ENCODE measurements at regions not wholly inside any gene's neighbourhood (a gene's known extent, or its start where the extent isn't known, plus 50 kb on each side); places are given as distances from the start of the nearest gene placed in this dataset.

DNA sequence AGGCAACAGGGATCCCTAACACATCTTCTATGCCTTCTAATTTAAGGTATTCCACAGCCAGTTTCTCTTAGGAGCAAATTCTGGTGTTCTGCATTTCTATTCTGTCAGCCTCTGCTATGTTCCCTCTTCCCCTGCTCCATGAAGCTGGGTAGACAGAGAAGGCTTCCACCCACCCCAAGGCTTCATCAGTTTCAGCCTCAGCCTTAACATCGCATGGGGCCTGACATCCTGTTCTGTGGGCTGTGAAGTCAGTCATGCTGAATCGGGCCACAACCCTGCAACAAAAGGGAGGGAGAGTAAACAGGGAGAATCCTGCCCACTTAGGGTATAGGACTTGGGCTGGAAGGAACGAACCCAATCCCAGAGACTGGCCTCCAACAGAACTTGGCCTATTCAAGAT lies 70.6 kb upstream of the PPM1B start:
- Histone ChIP-seq H2BK20ac (ENCODE audit: low read length) (no peak overlapping the region), H2AK5ac (ENCODE audit: low read depth, low read length) (no peak overlapping the region), H3K9ac (replicated peaks in 1 of 4; ENCODE audit: extremely low read depth in 1 of 4, low read depth in 3 of 4, low read length in 3 of 4) (no peak overlapping the region), H3K9me3 (ENCODE audit: insufficient read depth in 2 of 2, low read depth in 1 of 2, low read length in 1 of 2) (peaks cover 4% of the 10 kb centered on the region in 2 experiments; a peak in 2 of 4 replicates), H4K20me1 (replicated peaks in 1 of 2; ENCODE audit: control insufficient read depth in 1 of 2, insufficient read depth in 2 of 2, low read length in 2 of 2) (no peaks in the 10 kb centered on the region), H3K79me1 (ENCODE audit: low read depth, low read length) (no peaks in the 10 kb centered on the region), H3K79me2 (ENCODE audit: control insufficient read depth in 1 of 2, insufficient read depth in 2 of 2, low read length in 2 of 2) (no peaks in the 10 kb centered on the region), H3K23me2 (ENCODE audit: low read depth, low read length) (no peaks in the 10 kb centered on the region), H4K8ac (ENCODE audit: extremely low read depth, insufficient read depth, low read length) (no peak overlapping the region), H3K4me2 (ENCODE audit: insufficient read depth in 1 of 2, low read depth in 2 of 2, low read length in 2 of 2) (no peak overlapping the region), H3K36me3 (ENCODE audit: control insufficient read depth in 2 of 4, insufficient read depth in 4 of 4, low read length in 3 of 4) (no peaks in the 10 kb centered on the region), H3K18ac (ENCODE audit: extremely low read depth, low read length) (no peak overlapping the region), H2AFZ (ENCODE audit: low read length) (no peak overlapping the region), H3K27me3 (replicated peaks in 1 of 4; ENCODE audit: control insufficient read depth in 3 of 4, extremely low read depth in 1 of 4, insufficient read depth in 3 of 4, low read length in 3 of 4) (no peaks in the 10 kb centered on the region; a peak in 1 of 7 replicates), H3K4me3 (ENCODE audit: extremely low read depth in 1 of 4, insufficient read depth in 2 of 4, low read depth in 3 of 4, low read length in 4 of 4) (no peak overlapping the region), H3K23ac (ENCODE audit: insufficient read length) (no peak overlapping the region), H4K5ac (ENCODE audit: insufficient read length, low read depth, low read length) (no peak overlapping the region), H2BK120ac (replicated peaks; ENCODE audit: low read depth, low read length) (no peak overlapping the region), H2BK5ac (ENCODE audit: low read depth, low read length) (no peak overlapping the region), H3K4ac (replicated peaks; ENCODE audit: insufficient read length, low read depth, low read length) (no peak overlapping the region), H3K14ac (ENCODE audit: insufficient read length) (no peak overlapping the region), H2BK15ac (ENCODE audit: low read length) (0 out of 2 replicates have a peak overlapping the region, but pooled peaks have one; percentile 53), H3K56ac (replicated peaks; ENCODE audit: insufficient read length, low read depth, low read length) (no peak overlapping the region), H2BK12ac (ENCODE audit: low read depth, low read length) (no peak overlapping the region), H4K91ac (replicated peaks; ENCODE audit: insufficient read length, low read length) (no peak overlapping the region), H3K4me1 (replicated peaks in 1 of 4; ENCODE audit: control insufficient read depth in 3 of 4, insufficient read depth in 4 of 4, low read length in 3 of 4) (no peaks in the 10 kb centered on the region), H3K27ac (ENCODE audit: low read depth, low read length) (no peak overlapping the region)
- CTCF ChIA-PET (ENCODE audit: partially characterized antibody), result interaction anchor here (0.8 kb wide), 1 partner anchor 44 kb away, joined by 4 read pairs; no protein-coding TSS in a partner anchor
- TF ChIP-seq SRF (IDR thresholded peaks at IDR 0.05; ENCODE audit: low read depth, low read length) (no peak), SP4 (IDR thresholded peaks at IDR 0.05; ENCODE audit: low read length) (no peak)
- DNase-seq (ENCODE audit: low read depth in 1 of 2, low spot score in 2 of 2) (no peak), FAIRE-seq (no peak)
- POLR2A ChIA-PET (ENCODE audit: partially characterized antibody), result interaction anchor here (1.3 to 1.4 kb wide), 2 partner anchors 10 to 72 kb away, joined by 3 to 6 read pairs; no protein-coding TSS in a partner anchor
- 90% methylated on average over 3 of the region's 3 CpGs; no CpG with 5 or more reads in 1 of the 2 experiments for WGBS, 2 experiments (ENCODE audit: extremely low coverage in 1 of 2, insufficient coverage in 1 of 2, insufficient read length in 1 of 2, insufficient replicate concordance in 2 of 2, low coverage in 1 of 2, low lambda C conversion rate in 2 of 2, missing lambda C conversion rate in 1 of 2)
